ENCODE measurements at regions not wholly inside any gene's neighbourhood (a gene's known extent, or its start where the extent isn't known, plus 50 kb on each side); places are given as distances from the start of the nearest gene placed in this dataset.

GRCh38 chr13:33934951-33935371 is 117.0 kb downstream of the RFC3 start:
- TF ChIP-seq CTCF (IDR thresholded peaks at IDR 0.05; ENCODE audit: unreplicated experiment), result no peak
- no peak overlapping the region for H3K4me3 Mint-ChIP-seq (ENCODE audit: unreplicated experiment)
- H3K27me3 Mint-ChIP-seq (ENCODE audit: insufficient read depth, unreplicated experiment), result no peaks in the 10 kb centered on the region
- H3K4me1 Mint-ChIP-seq (ENCODE audit: insufficient read depth, unreplicated experiment), result no peaks in the 10 kb centered on the region
- H3K27ac Mint-ChIP-seq (ENCODE audit: low read depth, unreplicated experiment), result no peak overlapping the region
- ChIA-PET POLR2A (no interaction called here), CTCF (interaction anchor here (0.5 to 0.8 kb wide), 3 partner anchors 143 to 666 kb away, joined by 3 to 4 read pairs (median 3); no protein-coding TSS in a partner anchor)
- no TSS peak for BruUV-seq (replicated peaks)
- no peak for DNase-seq (ENCODE audit: unreplicated experiment)
- intact Hi-C loops (cut with micrococcal nuclease), result no loop called here
- H3K36me3 Mint-ChIP-seq (ENCODE audit: insufficient read depth, unreplicated experiment), result peaks cover 6% of the 10 kb centered on the region
- H3K9me3 Mint-ChIP-seq (ENCODE audit: unreplicated experiment), result no peaks in the 10 kb centered on the region

- ChIA-PET POLR2A (interaction anchor here (0.6 kb wide), 1 partner anchor 12 kb away, joined by 3 read pairs; no protein-coding TSS in a partner anchor), CTCF (no interaction called here)
- H3K27me3 Mint-ChIP-seq (ENCODE audit: insufficient read depth, unreplicated experiment), result no peaks in the 10 kb centered on the region
- BruUV-seq (replicated peaks), result no TSS peak
- intact Hi-C loops (cut with micrococcal nuclease), result no loop called here
- H3K9me3 Mint-ChIP-seq (ENCODE audit: unreplicated experiment), result no peaks in the 10 kb centered on the region
- no peak overlapping the region for H3K4me3 Mint-ChIP-seq (ENCODE audit: unreplicated experiment)
- no peak overlapping the region for H3K27ac Mint-ChIP-seq (ENCODE audit: low read depth, unreplicated experiment)
- H3K4me1 Mint-ChIP-seq (ENCODE audit: insufficient read depth, unreplicated experiment), result peaks cover 7% of the 10 kb centered on the region
- peaks cover 6% of the 10 kb centered on the region for H3K36me3 Mint-ChIP-seq (ENCODE audit: insufficient read depth, unreplicated experiment)
- no peak for DNase-seq (ENCODE audit: unreplicated experiment)
- no peak for TF ChIP-seq CTCF (IDR thresholded peaks at IDR 0.05; ENCODE audit: unreplicated experiment)
Observed at GRCh38 chr13:33935969-33936368, 118.0 kb downstream of the RFC3 start.

- ChIA-PET POLR2A (no interaction called here), CTCF (interaction anchor here (0.6 to 2.2 kb wide), 3 partner anchors 139 to 1036 kb away, joined by 4 to 9 read pairs (median 5); no protein-coding TSS in a partner anchor)
- Mint-ChIP-seq H3K4me3 (ENCODE audit: unreplicated experiment) (no peak overlapping the region), H3K4me1 (ENCODE audit: insufficient read depth, unreplicated experiment) (peaks cover 11% of the 10 kb centered on the region), H3K27me3 (ENCODE audit: insufficient read depth, unreplicated experiment) (no peaks in the 10 kb centered on the region), H3K36me3 (ENCODE audit: insufficient read depth, unreplicated experiment) (peaks cover 6% of the 10 kb centered on the region), H3K27ac (ENCODE audit: low read depth, unreplicated experiment) (no peak overlapping the region), H3K9me3 (ENCODE audit: unreplicated experiment) (no peaks in the 10 kb centered on the region)
- BruUV-seq (replicated peaks), result no TSS peak
- no peak for DNase-seq (ENCODE audit: unreplicated experiment)
- TF ChIP-seq CTCF (IDR thresholded peaks at IDR 0.05; ENCODE audit: unreplicated experiment), result no peak
- intact Hi-C loops (cut with micrococcal nuclease), result no loop called here
Observed at GRCh38 chr13:33937373-33938098, 119.6 kb downstream of the RFC3 start.

DNA sequence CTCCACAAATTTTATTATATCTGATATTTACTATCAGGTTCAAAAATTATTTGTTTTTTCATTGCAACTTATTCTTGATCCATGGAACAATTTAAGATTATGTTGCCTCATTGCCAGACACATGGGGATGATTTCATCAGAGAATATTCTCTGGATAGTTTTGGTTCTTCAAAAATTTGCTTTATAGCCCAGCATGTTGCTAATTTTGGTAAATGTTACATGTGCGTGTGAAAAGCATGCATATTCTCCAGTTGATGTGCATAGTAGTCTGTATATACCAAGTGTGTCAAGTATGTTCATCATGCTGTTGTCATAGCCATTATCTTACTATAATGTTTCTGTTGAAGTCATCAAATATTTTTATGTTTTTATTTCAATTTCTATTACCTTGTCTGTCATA is 122.3 kb downstream of the RFC3 start:
- Mint-ChIP-seq H3K4me3 (ENCODE audit: unreplicated experiment) (no peak overlapping the region), H3K27ac (ENCODE audit: low read depth, unreplicated experiment) (peak overlapping the region; percentile 90), H3K9me3 (ENCODE audit: unreplicated experiment) (no peaks in the 10 kb centered on the region), H3K36me3 (ENCODE audit: insufficient read depth, unreplicated experiment) (no peaks in the 10 kb centered on the region), H3K4me1 (ENCODE audit: insufficient read depth, unreplicated experiment) (peaks cover 11% of the 10 kb centered on the region), H3K27me3 (ENCODE audit: insufficient read depth, unreplicated experiment) (no peaks in the 10 kb centered on the region)
- BruUV-seq (replicated peaks), result TSS peak; percentile 88
- intact Hi-C loops (cut with micrococcal nuclease), result no loop called here
- DNase-seq (ENCODE audit: unreplicated experiment), result no peak
- TF ChIP-seq CTCF (IDR thresholded peaks at IDR 0.05; ENCODE audit: unreplicated experiment), result no peak
- ChIA-PET POLR2A (interaction anchor here (0.6 to 2.0 kb wide), 8 partner anchors 12 to 438 kb away, joined by 3 to 15 read pairs (median 4); no protein-coding TSS in a partner anchor), CTCF (interaction anchor here (0.6 to 2.2 kb wide), 4 partner anchors 96 to 742 kb away, joined by 3 to 9 read pairs (median 7); no protein-coding TSS in a partner anchor)

All from MCF 10A (cell line).